Esophagus squamous epithelium (tissue), 4 donors: ENCODE measurements at regions not wholly inside any gene's neighbourhood (a gene's known extent, or its start where the extent isn't known, plus 50 kb on each side); places are given as distances from the start of the nearest gene placed in this dataset.

Source experiments
- POLR2A ChIP-seq, 4 donors: fragments of 450-650 bp; IDR thresholded peaks; one replicate each; pipeline ENCODE4 v1.6.1; 2017; ENCODE audit warnings: antibody characterized with exemption in 4 of 4, mild to moderate bottlenecking in 4 of 4, moderate library complexity in 3 of 4
- TF ChIP-seq, protein P1 (sequence below), 6 experiments: fragments of 450-650 bp in 4 of 6; fragments of 200-600 bp in 2 of 6; sonication (generic) in 2 of 6; IDR thresholded peaks; one replicate each; pipeline ENCODE4 v1.5.1; 2016 to 2019; ENCODE audit warnings: antibody characterized with exemption in 6 of 6, mild to moderate bottlenecking in 4 of 6, moderate library complexity in 4 of 6

DNA sequence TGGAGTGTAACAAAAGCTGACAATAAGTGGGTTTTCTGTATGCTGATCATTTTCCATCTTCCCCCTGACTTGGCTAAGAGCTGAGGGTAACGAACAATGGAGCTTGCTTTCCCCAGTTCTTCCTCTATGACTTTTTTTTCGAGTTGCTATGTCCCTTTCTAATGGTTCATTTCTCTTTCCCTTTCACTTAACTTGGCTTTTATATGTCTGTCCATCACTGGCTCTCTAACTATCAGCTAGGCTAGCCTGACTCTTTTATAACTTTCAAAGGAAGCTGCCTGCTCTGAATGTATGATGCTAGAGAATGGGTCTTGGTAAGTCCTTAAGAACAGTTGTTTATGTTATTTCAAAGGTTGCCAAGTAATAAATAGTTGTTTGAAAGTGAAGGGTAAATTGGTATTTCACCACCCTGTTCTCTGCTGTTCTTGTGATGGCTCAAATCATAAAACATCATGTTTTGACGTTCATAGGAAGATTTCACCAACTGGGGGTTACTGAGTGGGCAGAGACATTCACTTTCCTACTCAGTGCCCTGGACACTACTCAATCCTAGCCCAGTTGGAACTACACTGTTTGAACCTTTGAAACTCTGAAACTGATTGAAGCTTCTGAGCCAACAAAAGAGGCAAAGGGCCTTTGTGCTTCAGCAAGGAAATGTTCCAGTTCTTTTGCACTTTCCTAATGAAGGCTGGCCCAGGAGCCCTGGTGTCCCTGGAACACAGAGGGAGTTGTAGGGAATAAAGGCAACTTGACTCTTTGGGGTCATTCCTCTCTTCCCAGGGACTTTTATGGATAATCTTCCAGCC lies 85.4 kb upstream of the PHYHIPL start:
- TF ChIP-seq, protein P1, sequence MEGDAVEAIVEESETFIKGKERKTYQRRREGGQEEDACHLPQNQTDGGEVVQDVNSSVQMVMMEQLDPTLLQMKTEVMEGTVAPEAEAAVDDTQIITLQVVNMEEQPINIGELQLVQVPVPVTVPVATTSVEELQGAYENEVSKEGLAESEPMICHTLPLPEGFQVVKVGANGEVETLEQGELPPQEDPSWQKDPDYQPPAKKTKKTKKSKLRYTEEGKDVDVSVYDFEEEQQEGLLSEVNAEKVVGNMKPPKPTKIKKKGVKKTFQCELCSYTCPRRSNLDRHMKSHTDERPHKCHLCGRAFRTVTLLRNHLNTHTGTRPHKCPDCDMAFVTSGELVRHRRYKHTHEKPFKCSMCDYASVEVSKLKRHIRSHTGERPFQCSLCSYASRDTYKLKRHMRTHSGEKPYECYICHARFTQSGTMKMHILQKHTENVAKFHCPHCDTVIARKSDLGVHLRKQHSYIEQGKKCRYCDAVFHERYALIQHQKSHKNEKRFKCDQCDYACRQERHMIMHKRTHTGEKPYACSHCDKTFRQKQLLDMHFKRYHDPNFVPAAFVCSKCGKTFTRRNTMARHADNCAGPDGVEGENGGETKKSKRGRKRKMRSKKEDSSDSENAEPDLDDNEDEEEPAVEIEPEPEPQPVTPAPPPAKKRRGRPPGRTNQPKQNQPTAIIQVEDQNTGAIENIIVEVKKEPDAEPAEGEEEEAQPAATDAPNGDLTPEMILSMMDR (IDR thresholded peaks at IDR 0.05) = no peak
- no peak for TF ChIP-seq POLR2A (IDR thresholded peaks at IDR 0.05)
